Neural cell (in vitro differentiated cells): ENCODE measurements at regions not wholly inside any gene's neighbourhood (a gene's known extent, or its start where the extent isn't known, plus 50 kb on each side); places are given as distances from the start of the nearest gene placed in this dataset.
"Not testable (repeated sequence)": the region's sequence is repeated elsewhere in the genome, so short reads cannot be mapped to it uniquely, and the experiment has no call there.

ENCODE experiments used
- H2AFZ ChIP-seq: fragments of 200-600, 300-800 bp; sonication (generic), shearing (Covaris generic); 2 replicates; pipeline ENCODE4 v1.6.0; 2014; ENCODE audit warnings: low read depth, mild to moderate bottlenecking, antibody characterized with exemption, low read length, moderate library complexity
- H3F3A ChIP-seq: fragments of 200-600 bp; shearing (Covaris generic); 2 replicates; pipeline ENCODE4 v1.6.1; 2016; ENCODE audit warnings: mild to moderate bottlenecking, moderate library complexity, mixed read lengths, antibody characterized with exemption, low read length; ENCODE audit not compliant: insufficient read depth, poor library complexity, severe bottlenecking
- H3K27ac ChIP-seq: fragments of 200-600, 300-800 bp; sonication (generic), shearing (Covaris generic); 2 replicates; pipeline ENCODE4 v1.5.1; 2014; ENCODE audit warnings: mild to moderate bottlenecking, low read length, moderate library complexity
- H3K27me3 ChIP-seq: fragments of 300-800, 200-600 bp; sonication (generic), shearing (Covaris generic); 2 replicates; pipeline ENCODE4 v1.6.0; 2014; ENCODE audit warnings: mild to moderate bottlenecking, low read depth, low read length, moderate library complexity; ENCODE audit not compliant: insufficient read depth
- H3K36me3 ChIP-seq: fragments of 300-800, 200-600 bp; sonication (generic), shearing (Covaris generic); 2 replicates; pipeline ENCODE4 v1.5.1; 2014; ENCODE audit warnings: mild to moderate bottlenecking, antibody characterized with exemption, low read length, moderate library complexity; ENCODE audit not compliant: insufficient read depth
- H3K4me2 ChIP-seq: fragments of 300-800, 200-600 bp; sonication (generic), shearing (Covaris generic); 2 replicates; pipeline ENCODE4 v1.6.0; 2014; ENCODE audit warnings: mild to moderate bottlenecking, low read length
- H3K4me3 ChIP-seq: fragments of 300-800, 200-600 bp; sonication (generic), shearing (Covaris generic); 2 replicates; pipeline ENCODE4 v1.5.1; 2014; ENCODE audit warnings: mild to moderate bottlenecking, low read length, moderate library complexity
- H3K79me2 ChIP-seq: fragments of 200-600 bp; shearing (Covaris generic); replicated peaks from 2 replicates; pipeline ENCODE4 v1.6.0; 2014; ENCODE audit warnings: mild to moderate bottlenecking, low read length, moderate library complexity; ENCODE audit not compliant: insufficient read depth
- H3K9ac ChIP-seq: fragments of 300-800, 200-600 bp; sonication (generic), shearing (Covaris generic); 2 replicates; pipeline ENCODE4 v1.6.1; 2016; ENCODE audit warnings: mild to moderate bottlenecking, low read length, mixed read lengths
- H3K9me2 ChIP-seq: fragments of 200-600 bp; shearing (Covaris generic); 2 replicates; pipeline ENCODE4 v1.6.1; 2016; ENCODE audit warnings: mild to moderate bottlenecking, low read length, mixed read lengths; ENCODE audit not compliant: insufficient read depth
- H3K9me3 ChIP-seq: fragments of 200-600, 300-800 bp; sonication (generic), shearing (Covaris generic); 2 replicates; pipeline ENCODE4 v1.6.1; 2016; ENCODE audit warnings: mild to moderate bottlenecking, mixed run types, low read length, moderate library complexity, mixed read lengths
- H4K20me1 ChIP-seq: fragments of 200-600 bp; shearing (Covaris generic); 2 replicates; pipeline ENCODE4 v1.6.1; 2016; ENCODE audit warnings: mild to moderate bottlenecking, mixed run types; ENCODE audit not compliant: insufficient read depth
- EP300 ChIP-seq: fragments of 450-650 bp; conservative IDR thresholded peaks from 2 replicates; pipeline ENCODE4 v1.6.1; 2014; ENCODE audit warnings: antibody characterized with exemption, mild to moderate bottlenecking, moderate library complexity; ENCODE audit not compliant: poor library complexity, severe bottlenecking
- MXI1 ChIP-seq: fragments of 450-650 bp; conservative IDR thresholded peaks from 2 replicates; pipeline ENCODE4 v1.6.1; 2014; ENCODE audit warnings: antibody characterized with exemption, mild to moderate bottlenecking; ENCODE audit not compliant: poor library complexity, severe bottlenecking
- POLR2AphosphoS5 ChIP-seq: IDR thresholded peaks from 2 replicates; pipeline ENCODE4 v1.6.1; 2012
- RAD21 ChIP-seq: fragments of 450-650 bp; conservative IDR thresholded peaks from 2 replicates; pipeline ENCODE4 v1.6.1; 2014; ENCODE audit warnings: antibody characterized with exemption, mild to moderate bottlenecking, moderate library complexity
- REST ChIP-seq: IDR thresholded peaks from 2 replicates; pipeline ENCODE4 v1.6.1; 2012; ENCODE audit warnings: borderline replicate concordance
- SMC3 ChIP-seq: fragments of 450-650 bp; conservative IDR thresholded peaks from 2 replicates; pipeline ENCODE4 v1.6.1; 2014; ENCODE audit warnings: antibody characterized with exemption, mild to moderate bottlenecking, moderate library complexity; ENCODE audit not compliant: poor library complexity
- TF ChIP-seq, protein P1 (sequence below): fragments of 450-650 bp; IDR thresholded peaks from 2 replicates; pipeline ENCODE4 v1.5.1; 2014; ENCODE audit warnings: antibody characterized with exemption, mild to moderate bottlenecking, moderate library complexity; ENCODE audit not compliant: poor library complexity, severe bottlenecking

GRCh38 chr15:30801140-30801895 is 102.4 kb upstream of the FAN1 start:
- H3K9me2 ChIP-seq, H3K9ac ChIP-seq, H3K4me3 ChIP-seq, H3K36me3 ChIP-seq, H3K27me3 ChIP-seq, H3K9me3 ChIP-seq, H3F3A ChIP-seq, H3K27ac ChIP-seq, H3K4me2 ChIP-seq, H2AFZ ChIP-seq, H3K79me2 ChIP-seq, H4K20me1 ChIP-seq: not testable (repeated sequence)
- peak; percentile 30 for TF ChIP-seq RAD21

- H3F3A ChIP-seq, H3K9me3 ChIP-seq, H3K79me2 ChIP-seq, H4K20me1 ChIP-seq, H3K27me3 ChIP-seq, H3K36me3 ChIP-seq, H3K4me2 ChIP-seq, H3K9me2 ChIP-seq, H3K4me3 ChIP-seq, H3K27ac ChIP-seq, H3K9ac ChIP-seq, H2AFZ ChIP-seq: not testable (repeated sequence)
Observed at GRCh38 chr15:30802001-30802400, 101.7 kb upstream of the FAN1 start.

DNA sequence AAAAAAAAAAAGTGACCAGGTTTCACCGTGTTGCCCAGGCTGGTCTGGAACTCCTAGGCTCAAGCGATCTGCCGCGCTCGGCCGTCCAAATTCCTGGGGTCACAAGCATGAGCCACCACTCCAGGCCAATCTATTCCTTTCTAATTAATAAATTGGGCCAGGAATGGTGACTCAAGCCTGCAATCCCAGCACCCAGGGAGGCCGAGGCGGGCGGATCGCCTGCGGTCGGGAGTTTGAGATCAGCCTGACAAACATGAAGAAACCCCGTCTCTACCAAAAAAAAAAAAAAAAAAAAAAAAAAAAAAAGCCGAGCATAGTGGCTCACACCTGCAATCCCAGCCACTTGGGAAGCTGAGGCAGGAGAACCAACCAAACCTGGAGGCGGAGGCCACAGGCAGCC is 100.0 kb upstream of the FAN1 start:
- H3K4me2 ChIP-seq, H3F3A ChIP-seq: not testable (repeated sequence)

DNA sequence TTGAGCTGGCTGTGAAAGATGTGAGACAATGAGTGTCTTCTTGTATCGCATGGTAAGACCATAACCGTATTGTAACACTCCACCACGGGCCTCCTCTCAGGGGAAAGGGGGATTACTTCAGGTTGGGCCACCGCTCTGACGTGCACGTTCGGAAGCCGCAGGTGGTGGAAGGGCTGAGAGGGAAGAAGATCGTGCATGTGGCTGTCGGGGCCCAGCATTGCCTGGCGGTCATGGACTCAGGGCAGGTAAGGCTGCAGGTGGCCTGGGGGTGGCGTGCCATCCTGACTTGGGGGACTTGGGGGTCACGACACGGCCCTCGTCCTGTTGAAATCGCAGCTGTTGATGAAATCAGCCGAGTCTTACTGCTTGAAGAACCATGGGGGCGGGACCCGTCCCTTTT is 87.3 kb upstream of the FAN1 start:
- Histone ChIP-seq H3K27me3 (no peaks in the 10 kb centered on the region), H3K79me2 (no peaks in the 10 kb centered on the region), H2AFZ (no peak overlapping the region), H3F3A (no peaks in the 10 kb centered on the region), H4K20me1 (no peaks in the 10 kb centered on the region), H3K9me2 (no peaks in the 10 kb centered on the region), H3K9me3 (no peaks in the 10 kb centered on the region), H3K36me3 (no peaks in the 10 kb centered on the region), H3K4me2 (no peak overlapping the region), H3K9ac (no peak overlapping the region), H3K4me3 (no peak overlapping the region), H3K27ac (no peak overlapping the region)
- TF ChIP-seq SMC3 (no peak), REST (no peak), EP300 (no peak), RAD21 (no peak), MXI1 (no peak), POLR2AphosphoS5 (no peak)
- TF ChIP-seq, protein P1, sequence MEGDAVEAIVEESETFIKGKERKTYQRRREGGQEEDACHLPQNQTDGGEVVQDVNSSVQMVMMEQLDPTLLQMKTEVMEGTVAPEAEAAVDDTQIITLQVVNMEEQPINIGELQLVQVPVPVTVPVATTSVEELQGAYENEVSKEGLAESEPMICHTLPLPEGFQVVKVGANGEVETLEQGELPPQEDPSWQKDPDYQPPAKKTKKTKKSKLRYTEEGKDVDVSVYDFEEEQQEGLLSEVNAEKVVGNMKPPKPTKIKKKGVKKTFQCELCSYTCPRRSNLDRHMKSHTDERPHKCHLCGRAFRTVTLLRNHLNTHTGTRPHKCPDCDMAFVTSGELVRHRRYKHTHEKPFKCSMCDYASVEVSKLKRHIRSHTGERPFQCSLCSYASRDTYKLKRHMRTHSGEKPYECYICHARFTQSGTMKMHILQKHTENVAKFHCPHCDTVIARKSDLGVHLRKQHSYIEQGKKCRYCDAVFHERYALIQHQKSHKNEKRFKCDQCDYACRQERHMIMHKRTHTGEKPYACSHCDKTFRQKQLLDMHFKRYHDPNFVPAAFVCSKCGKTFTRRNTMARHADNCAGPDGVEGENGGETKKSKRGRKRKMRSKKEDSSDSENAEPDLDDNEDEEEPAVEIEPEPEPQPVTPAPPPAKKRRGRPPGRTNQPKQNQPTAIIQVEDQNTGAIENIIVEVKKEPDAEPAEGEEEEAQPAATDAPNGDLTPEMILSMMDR = no peak

More for the DNA sequence above, 100.0 kb upstream of the FAN1 start:
- H3K9me3 ChIP-seq, H3K27ac ChIP-seq, H3K4me3 ChIP-seq, H3K9me2 ChIP-seq, H3K36me3 ChIP-seq, H2AFZ ChIP-seq, H3K27me3 ChIP-seq, H3K9ac ChIP-seq, H4K20me1 ChIP-seq, H3K79me2 ChIP-seq: not testable (repeated sequence)

GRCh38 chr15:30823068-30823813 is 80.5 kb upstream of the FAN1 start:
- not testable (repeated sequence) for H3K4me2 ChIP-seq, H3K9me3 ChIP-seq, H3K4me3 ChIP-seq, H3K9ac ChIP-seq, H4K20me1 ChIP-seq, H3K79me2 ChIP-seq, H3K36me3 ChIP-seq, H3K27ac ChIP-seq, H3K9me2 ChIP-seq, H3F3A ChIP-seq, H2AFZ ChIP-seq, H3K27me3 ChIP-seq
